ENCODE measurements at regions not wholly inside any gene's neighbourhood (a gene's known extent, or its start where the extent isn't known, plus 50 kb on each side); places are given as distances from the start of the nearest gene placed in this dataset.
"Not testable (repeated sequence)": the region's sequence is repeated elsewhere in the genome, so short reads cannot be mapped to it uniquely, and the experiment has no call there.

DNA sequence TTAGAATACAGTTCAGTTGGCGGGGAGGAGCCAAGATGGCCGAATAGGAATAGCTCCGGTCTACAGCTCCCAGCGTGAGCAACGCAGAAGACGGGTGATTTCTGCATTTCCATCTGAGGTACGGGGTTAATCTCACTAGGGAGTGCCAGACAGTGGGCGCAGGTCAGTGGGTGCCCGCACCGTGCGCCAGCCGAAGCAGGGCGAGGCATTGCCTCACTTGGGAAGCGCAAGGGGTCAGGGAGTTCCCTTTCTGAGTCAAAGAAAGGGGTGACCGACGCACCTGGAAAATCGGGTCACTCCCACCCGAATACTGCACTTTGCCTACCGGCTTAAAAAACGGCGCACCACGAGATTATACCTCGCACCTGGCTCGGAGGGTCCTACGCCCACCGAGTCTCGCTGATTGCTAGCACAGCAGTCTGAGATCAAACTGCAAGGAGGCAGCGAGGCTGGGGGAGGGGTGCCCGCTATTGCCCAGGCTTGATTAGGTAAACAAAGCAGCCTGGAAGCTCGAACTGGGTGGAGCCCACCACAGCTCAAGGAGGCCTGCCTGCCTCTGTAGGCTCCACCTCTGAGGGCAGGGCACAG is 631.5 kb upstream of the NECTIN3 start:
- TF ChIP-seq, protein P1, sequence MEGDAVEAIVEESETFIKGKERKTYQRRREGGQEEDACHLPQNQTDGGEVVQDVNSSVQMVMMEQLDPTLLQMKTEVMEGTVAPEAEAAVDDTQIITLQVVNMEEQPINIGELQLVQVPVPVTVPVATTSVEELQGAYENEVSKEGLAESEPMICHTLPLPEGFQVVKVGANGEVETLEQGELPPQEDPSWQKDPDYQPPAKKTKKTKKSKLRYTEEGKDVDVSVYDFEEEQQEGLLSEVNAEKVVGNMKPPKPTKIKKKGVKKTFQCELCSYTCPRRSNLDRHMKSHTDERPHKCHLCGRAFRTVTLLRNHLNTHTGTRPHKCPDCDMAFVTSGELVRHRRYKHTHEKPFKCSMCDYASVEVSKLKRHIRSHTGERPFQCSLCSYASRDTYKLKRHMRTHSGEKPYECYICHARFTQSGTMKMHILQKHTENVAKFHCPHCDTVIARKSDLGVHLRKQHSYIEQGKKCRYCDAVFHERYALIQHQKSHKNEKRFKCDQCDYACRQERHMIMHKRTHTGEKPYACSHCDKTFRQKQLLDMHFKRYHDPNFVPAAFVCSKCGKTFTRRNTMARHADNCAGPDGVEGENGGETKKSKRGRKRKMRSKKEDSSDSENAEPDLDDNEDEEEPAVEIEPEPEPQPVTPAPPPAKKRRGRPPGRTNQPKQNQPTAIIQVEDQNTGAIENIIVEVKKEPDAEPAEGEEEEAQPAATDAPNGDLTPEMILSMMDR (IDR thresholded peaks at IDR 0.05), result not testable (repeated sequence)
- TF ChIP-seq POLR2A (IDR thresholded peaks at IDR 0.05), result not testable (repeated sequence)
